Keratinocyte (primary cell): ENCODE measurements at regions not wholly inside any gene's neighbourhood (a gene's known extent, or its start where the extent isn't known, plus 50 kb on each side); places are given as distances from the start of the nearest gene placed in this dataset.
A peak's percentile ranks its signal among the peaks of the same experiment; 100 is the strongest.

Experiments
- DNase-seq: peaks from one replicate; pipeline ENCODE4 v3.0.0-alpha.2; 2011; ENCODE audit warnings: low read depth, missing footprints, low spot score
- FAIRE-seq: peaks from 2 replicates; lab custom pipeline; 2011; peaks lifted over from hg19 to GRCh38; lab: Jason Lieb, UNC
- H2AFZ ChIP-seq: 2 replicates; pipeline ENCODE4 v1.6.0; 2012; ENCODE audit warnings: low read length, control low read depth, inconsistent platforms; ENCODE audit not compliant: control insufficient read depth
- H3K27ac ChIP-seq: 2 replicates; pipeline ENCODE4 v1.5.1; 2011; ENCODE audit warnings: low read length; ENCODE audit not compliant: control insufficient read depth, insufficient read depth
- H3K27me3 ChIP-seq: 3 replicates; pipeline ENCODE4 v1.6.0; 2011; ENCODE audit warnings: low read length; ENCODE audit not compliant: control insufficient read depth, insufficient read depth; ENCODE audit errors: extremely low read depth
- H3K36me3 ChIP-seq, 2 experiments: 2 replicates in 1 of 2; 3 replicates in 1 of 2; pipeline ENCODE4 v1.5.1; 2011; ENCODE audit warnings: low read length in 2 of 2, mild to moderate bottlenecking in 1 of 2; ENCODE audit not compliant: control insufficient read depth in 2 of 2, insufficient read depth in 2 of 2; ENCODE audit errors: extremely low read depth in 1 of 2
- H3K4me1 ChIP-seq: 3 replicates; pipeline ENCODE4 v1.5.1; 2011; ENCODE audit warnings: low read length; ENCODE audit not compliant: control insufficient read depth, insufficient read depth; ENCODE audit errors: extremely low read depth
- H3K4me2 ChIP-seq: 3 replicates; pipeline ENCODE4 v1.6.0; 2011; ENCODE audit warnings: low read depth, low read length; ENCODE audit not compliant: control insufficient read depth, insufficient read depth; ENCODE audit errors: extremely low read depth
- H3K4me3 ChIP-seq, 3 experiments: fragments of 200-600 bp in 1 of 3; sonication (generic) in 1 of 3; 2 replicates in 2 of 3; 3 replicates in 1 of 3; pipeline ENCODE4 v1.5.1; 2011 to 2016; ENCODE audit warnings: low read length in 3 of 3, mild to moderate bottlenecking in 3 of 3, control low read depth in 2 of 3, inconsistent platforms in 1 of 3, low read depth in 1 of 3, mixed read lengths in 1 of 3, mixed run types in 1 of 3, moderate library complexity in 1 of 3; ENCODE audit not compliant: control insufficient read depth in 2 of 3, insufficient read depth in 2 of 3; ENCODE audit errors: extremely low read depth in 1 of 3
- H3K79me2 ChIP-seq: 2 replicates; pipeline ENCODE4 v1.6.0; 2012; ENCODE audit warnings: low read length; ENCODE audit not compliant: control insufficient read depth, insufficient read depth
- H3K9ac ChIP-seq: 3 replicates; pipeline ENCODE4 v1.6.0; 2011; ENCODE audit warnings: low read length; ENCODE audit not compliant: control insufficient read depth, insufficient read depth; ENCODE audit errors: extremely low read depth
- H3K9me1 ChIP-seq: 3 replicates; pipeline ENCODE4 v1.6.0; 2011; ENCODE audit warnings: low read length; ENCODE audit not compliant: control insufficient read depth, insufficient read depth; ENCODE audit errors: extremely low read depth
- H3K9me3 ChIP-seq: 2 replicates; pipeline ENCODE4 v1.5.1; 2012; ENCODE audit warnings: low read depth, low read length; ENCODE audit not compliant: control insufficient read depth
- H4K20me1 ChIP-seq: 3 replicates; pipeline ENCODE4 v1.6.0; 2011; ENCODE audit warnings: low read length; ENCODE audit not compliant: control insufficient read depth, insufficient read depth; ENCODE audit errors: extremely low read depth
- CTCF ChIP-seq, 3 experiments: IDR thresholded peaks in 1 of 3; conservative IDR thresholded peaks in 1 of 3; optimal IDR thresholded peaks in 1 of 3; 2 replicates in 2 of 3; 3 replicates in 1 of 3; pipeline versions ENCODE3 to v1.5.1; 2011; ENCODE audit warnings: low read length in 3 of 3, mild to moderate bottlenecking in 3 of 3, moderate library complexity in 2 of 3, control low read depth in 1 of 3, inconsistent platforms in 1 of 3; ENCODE audit not compliant: insufficient read depth in 2 of 3; ENCODE audit errors: extremely low read depth in 1 of 3
- EZH2 ChIP-seq: IDR thresholded peaks from one replicate; pipeline ENCODE4 v1.6.1; 2012; ENCODE audit warnings: inconsistent platforms, mild to moderate bottlenecking, low read length, moderate library complexity
- dilution Hi-C: fragments of 300-500 bp; cut with MboI; formaldehyde crosslinking; loops from one replicate; pipeline ENCODE4 v1.7.0; 2020; ENCODE audit warnings: low sequenced_read_pairs; ENCODE audit not compliant: extremely low pct_ligation_motif_present

- H2AFZ ChIP-seq = no peak overlapping the region
- no peak overlapping the region for H3K27ac ChIP-seq
- no peaks in the 10 kb centered on the region for H3K9me3 ChIP-seq
- no peak overlapping the region for H3K9ac ChIP-seq
- no peaks in the 10 kb centered on the region for H4K20me1 ChIP-seq
- dilution Hi-C loops = loop anchor here (5.0 kb wide), 1 partner anchor 61 kb away; no protein-coding TSS in a partner anchor
- no peaks in the 10 kb centered on the region for H3K9me1 ChIP-seq
- TF ChIP-seq EZH2 (no peak), CTCF (optimal IDR thresholded peaks at IDR 0.05 in 1 of 3, IDR thresholded peaks at IDR 0.05 in 1 of 3, conservative IDR thresholded peaks at IDR 0.05 in 1 of 3; ENCODE audit: extremely low read depth in 1 of 3, insufficient read depth in 2 of 3, low read length in 3 of 3) (peak in 1 of 3 experiments; percentile 11)
- FAIRE-seq (no peak), DNase-seq (no peak)
- no peak overlapping the region for H3K4me3 ChIP-seq
- no peaks in the 10 kb centered on the region for H3K4me1 ChIP-seq
- H3K27me3 ChIP-seq = no peaks in the 10 kb centered on the region
- H3K79me2 ChIP-seq = no peaks in the 10 kb centered on the region
- H3K36me3 ChIP-seq = no peaks in the 10 kb centered on the region
- no peak overlapping the region for H3K4me2 ChIP-seq
Measured at GRCh38 chr22:22767876-22768602, 119.6 kb upstream of the IGLL5 start.

- dilution Hi-C loops = loop anchor here (5.0 kb wide), 1 partner anchor 62 kb away; no protein-coding TSS in a partner anchor
- Histone ChIP-seq H4K20me1 (no peaks in the 10 kb centered on the region), H3K4me2 (no peak overlapping the region), H2AFZ (no peak overlapping the region), H3K9me1 (no peaks in the 10 kb centered on the region), H3K79me2 (no peaks in the 10 kb centered on the region), H3K9me3 (no peaks in the 10 kb centered on the region), H3K36me3 (no peaks in the 10 kb centered on the region), H3K9ac (no peak overlapping the region), H3K27me3 (no peaks in the 10 kb centered on the region), H3K4me3 (no peak overlapping the region), H3K27ac (no peak overlapping the region), H3K4me1 (no peaks in the 10 kb centered on the region)
- DNase-seq (no peak), FAIRE-seq (no peak)
- TF ChIP-seq CTCF (optimal IDR thresholded peaks at IDR 0.05 in 1 of 3, IDR thresholded peaks at IDR 0.05 in 1 of 3, conservative IDR thresholded peaks at IDR 0.05 in 1 of 3; ENCODE audit: extremely low read depth in 1 of 3, insufficient read depth in 2 of 3, low read length in 3 of 3) = no peak
- no peak for TF ChIP-seq EZH2
Measured at GRCh38 chr22:22768885-22769284, 118.7 kb upstream of the IGLL5 start.
